ENCODE measurements at regions not wholly inside any gene's neighbourhood (a gene's known extent, or its start where the extent isn't known, plus 50 kb on each side); places are given as distances from the start of the nearest gene placed in this dataset.
"Not testable (repeated sequence)": the region's sequence is repeated elsewhere in the genome, so short reads cannot be mapped to it uniquely, and the experiment has no call there.

DNA sequence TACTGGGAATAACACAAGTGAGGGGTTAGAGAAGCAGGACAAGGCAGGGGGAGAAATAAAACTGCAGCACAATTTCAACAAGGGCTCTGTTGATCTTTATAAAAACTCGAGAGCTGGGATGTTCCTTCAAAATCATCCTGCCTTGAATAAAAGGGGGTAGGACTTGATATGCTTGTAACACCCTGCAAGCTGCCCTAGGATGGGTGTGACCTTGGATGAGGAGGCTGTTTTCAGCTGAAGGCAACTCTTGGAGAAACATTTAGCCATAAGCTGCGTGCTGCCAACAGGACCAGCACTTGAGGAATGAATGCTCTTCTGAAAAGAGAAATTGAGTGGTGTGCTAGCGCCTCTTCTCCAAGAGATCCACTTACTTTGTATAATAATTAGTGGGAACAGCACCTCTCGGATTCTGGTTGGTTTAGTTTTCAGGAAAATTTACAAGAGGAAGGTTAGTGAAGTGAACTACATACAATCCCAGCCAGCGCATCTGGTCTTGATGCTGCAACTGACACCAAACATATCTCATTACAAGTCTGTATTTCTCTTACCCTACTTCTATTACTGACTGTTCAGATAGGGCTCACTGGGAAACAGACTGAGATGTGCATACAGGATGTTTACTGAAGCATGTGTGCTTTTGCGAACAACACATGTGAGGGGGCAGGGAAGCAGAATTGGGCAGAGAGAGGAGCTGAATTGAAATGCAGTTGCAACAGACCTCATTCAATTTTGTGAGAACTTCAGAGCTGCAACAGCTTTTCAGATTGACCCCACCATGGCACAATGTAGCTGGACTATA lies 643.0 kb upstream of the GOLIM4 start:
- no peak for DNase-seq

DNA sequence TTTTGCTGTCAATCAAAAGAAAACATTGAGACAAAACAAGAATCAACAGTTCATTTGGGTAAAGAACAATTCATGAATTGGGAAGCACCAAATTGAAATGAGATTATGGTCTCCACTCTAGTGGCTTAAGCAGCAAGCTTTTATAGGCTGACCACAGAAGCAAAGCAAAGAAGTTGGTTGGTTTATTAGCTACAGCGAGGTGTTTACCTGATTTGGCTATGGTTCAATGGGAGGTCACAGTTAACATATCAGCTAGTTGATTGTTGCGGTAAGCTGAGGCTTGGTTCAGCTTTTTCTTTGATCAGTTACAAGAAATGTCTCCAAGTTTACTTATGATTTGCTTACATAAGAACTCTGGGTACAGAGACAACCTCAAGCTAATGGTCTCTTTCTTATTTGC lies 640.5 kb upstream of the GOLIM4 start:
- DNase-seq, result no peak

DNA sequence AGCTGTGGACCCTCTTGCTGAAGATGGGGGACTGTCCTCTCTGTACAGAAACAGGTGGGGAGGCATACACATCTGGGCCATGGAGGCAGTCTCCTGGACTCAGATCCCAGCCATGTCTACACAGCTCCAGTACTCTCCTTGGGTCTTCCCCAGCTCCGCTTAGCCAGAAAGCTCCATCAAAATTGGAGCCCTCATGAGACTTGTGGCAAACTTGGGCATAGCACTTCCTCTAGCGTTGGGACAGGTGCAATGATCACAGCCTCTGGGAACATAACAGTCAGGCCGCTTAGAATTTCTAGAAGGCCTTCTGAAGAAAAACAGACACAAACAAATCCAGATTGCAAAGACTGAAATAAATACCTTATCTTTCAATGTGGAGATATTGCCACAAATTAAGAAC lies 634.3 kb upstream of the GOLIM4 start:
- no peak for DNase-seq

DNA sequence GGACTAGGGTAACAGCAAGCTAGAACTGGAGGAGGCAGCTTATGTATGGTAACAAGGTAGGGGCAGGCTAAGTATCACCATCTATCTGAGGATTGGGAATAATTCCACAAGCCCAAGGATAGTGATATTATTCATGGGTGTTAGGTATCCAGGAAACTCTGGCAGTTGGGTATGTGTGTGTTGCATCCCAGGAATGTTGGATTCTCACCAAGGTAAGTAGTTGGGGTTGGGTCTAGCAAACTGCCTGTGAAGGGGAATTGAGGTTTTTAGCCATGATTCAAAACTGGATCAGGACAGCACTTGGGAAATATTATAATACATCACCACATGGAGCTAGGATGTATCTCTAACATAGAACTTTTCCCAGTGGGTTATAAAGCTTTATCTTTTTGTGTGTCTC lies 626.4 kb upstream of the GOLIM4 start:
- DNase-seq, result no peak

DNA sequence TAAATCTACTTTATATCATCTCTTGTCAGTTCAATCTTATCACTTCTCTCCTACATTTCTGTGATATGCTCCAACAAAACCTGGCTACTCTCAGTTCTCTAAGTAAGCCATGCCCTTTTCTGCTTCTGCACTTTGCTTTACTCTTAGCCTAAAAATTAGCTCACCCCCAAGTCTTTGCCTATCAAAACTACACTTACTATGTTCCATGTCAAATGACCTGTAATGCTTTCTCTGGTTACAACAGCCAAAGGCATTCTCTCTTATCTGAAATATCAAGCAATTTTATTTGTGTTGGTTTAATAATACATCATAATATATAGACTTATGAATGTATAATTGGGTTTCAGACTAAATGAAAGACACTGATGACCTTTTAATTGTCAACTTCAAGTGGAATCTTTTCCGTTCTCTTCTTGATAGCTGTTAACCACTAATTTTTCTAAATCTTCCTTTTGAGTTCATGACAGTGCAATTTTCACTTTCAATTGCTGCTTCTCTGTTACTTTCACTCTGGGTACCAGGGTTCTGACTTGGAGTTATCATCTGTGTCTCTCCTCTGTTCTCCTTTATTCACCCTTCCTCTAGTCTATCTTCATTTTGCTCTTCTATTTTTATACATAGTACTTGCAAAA lies 619.0 kb upstream of the GOLIM4 start:
- DNase-seq, result no peak

DNA sequence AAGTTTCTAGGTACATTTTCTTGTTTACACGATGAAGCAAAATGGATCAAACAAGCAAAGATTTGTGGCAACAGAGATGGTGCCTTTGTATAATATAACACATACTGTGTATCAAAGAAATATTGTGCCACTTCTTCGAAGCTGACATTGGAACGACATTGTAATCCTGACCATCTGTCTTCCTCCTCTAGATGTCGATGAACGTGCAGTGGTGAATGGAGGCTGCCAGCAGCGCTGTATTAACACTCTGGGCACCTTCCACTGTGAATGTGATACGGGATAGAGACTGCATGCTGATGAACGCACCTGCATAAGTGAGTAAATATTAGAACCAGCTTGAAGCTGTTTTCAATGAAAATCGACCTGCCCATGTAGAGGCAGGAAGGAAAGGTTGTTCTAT lies 613.3 kb upstream of the GOLIM4 start:
- DNase-seq, result no peak

DNA sequence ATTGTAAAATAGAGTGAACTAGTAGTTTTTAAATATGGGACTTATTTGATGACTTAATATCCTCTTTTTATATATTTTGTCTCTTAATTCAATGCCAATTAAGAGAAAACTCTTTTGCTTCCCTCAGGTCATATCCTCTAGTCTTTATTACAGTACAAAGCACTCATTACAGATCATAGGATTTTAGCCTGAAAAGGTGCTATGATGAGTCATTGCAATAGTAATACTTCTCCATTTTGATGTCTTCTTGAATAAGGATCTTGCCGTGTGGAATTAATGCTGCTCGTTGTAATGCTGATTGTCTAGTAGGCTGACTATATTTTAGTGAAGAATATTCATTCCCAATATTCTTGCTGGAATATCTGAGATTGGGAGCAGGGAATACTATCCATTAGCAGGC lies 612.2 kb upstream of the GOLIM4 start:
- DNase-seq, result no peak

DNA sequence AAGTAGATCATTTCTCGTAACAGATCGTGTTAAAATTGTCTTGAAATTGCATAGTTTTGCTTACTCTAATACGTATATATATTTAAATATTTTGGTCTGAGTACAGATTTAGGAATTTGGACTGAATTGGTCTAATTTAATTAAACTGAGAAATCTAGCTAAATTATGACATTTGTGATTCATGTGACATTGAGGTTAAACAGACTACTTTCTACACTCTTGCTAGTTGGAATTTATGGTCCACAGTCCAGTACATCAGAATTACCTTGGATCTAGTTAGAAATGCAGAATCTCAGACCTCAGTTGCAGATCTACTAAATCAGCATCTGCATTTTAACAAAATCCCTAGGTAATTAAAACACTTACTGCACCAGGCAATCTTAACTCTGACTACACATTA lies 609.7 kb upstream of the GOLIM4 start:
- DNase-seq, result no peak

DNA sequence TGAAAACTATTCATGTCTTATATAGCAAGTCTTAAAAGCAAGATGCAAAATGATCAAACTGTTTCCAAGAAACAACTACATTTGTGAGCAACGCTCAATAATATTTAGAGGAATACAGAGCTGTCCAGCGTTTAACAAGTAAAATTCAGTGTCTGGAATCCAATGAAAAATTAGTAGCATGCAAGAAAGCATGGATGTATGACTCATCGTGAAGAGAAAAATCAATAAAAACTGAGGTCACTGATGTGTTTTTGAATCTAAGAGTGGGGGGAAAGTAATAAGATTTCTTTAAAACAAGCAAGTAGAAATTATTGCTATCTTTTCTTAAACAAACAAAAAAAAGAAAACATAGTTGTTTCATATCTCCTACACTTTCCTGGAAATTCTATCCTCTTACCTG lies 600.3 kb upstream of the GOLIM4 start:
- DNase-seq, result no peak

DNA sequence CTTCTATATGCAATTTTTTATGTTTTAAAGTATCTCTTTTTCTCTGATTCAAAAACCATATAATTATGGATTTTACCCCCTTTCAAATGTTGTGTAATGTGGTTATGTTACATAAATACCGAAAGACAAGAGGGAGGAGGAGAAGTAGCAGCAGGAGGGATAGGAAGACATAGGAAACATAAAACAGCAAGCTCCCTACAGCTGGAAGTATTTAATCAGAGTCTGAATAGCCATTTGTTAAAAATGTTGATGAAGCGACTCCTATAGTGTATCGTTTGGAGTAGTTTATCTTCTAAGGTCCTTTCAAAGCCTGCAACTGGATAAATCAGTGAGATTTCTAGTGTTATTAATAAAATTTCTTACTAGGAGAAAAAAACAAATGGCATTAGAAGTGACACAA lies 598.1 kb upstream of the GOLIM4 start:
- no peak for DNase-seq

DNA sequence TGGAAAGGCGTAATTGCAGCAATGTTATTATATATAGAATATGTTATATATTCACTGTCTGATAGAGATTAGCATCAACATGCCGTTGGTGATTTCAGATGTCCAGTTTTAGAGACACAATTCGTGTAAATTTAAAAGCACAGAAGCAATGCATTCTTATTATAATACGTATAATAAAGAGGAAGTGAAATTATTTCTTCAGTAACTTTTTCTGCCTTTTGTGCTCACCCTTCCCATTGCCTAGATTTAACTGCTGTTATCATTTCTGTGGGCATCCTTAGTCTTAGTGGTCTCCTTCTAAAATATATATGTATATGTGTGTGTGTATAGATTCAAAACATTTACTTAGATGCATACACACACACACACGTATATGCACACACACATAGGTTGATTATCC lies 592.5 kb upstream of the GOLIM4 start:
- DNase-seq, result no peak

DNA sequence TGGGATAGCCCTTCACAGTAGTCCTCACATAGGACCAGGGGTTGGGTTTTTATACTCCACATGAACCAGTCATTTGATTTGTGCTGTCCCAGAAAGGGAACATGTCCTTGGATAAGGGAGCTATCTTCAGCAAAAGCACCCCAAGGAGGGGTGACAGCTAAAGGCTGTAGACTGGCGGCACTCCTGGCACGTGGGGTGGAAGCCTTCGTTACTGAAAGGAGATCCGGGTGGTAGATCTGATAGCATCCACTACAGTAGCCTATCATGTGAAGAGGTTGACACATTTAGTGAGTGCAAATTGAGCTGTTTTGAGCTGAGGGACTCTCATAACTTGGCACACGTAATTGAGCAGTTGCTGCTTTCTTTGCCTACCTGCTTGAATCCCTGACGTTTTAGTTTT lies 588.8 kb upstream of the GOLIM4 start:
- no peak for DNase-seq

DNA sequence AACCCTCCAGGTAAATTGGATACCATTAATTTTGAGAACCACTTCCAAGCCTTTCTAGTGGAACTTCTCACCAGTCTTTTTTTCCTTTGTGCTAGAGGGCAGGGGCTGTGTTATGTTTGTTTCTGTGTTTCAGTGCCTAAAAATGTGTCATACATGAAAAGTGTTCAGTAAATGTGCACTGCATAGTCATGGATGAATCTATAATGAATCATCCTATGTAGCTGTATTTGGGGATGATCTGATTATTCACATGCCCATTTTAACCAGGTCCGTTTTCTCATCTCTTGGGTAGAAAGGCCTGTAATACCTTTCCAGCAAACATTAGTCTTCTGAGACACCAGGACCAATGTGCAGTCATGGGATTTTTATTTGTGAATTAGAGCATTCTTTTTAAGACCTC lies 583.0 kb upstream of the GOLIM4 start:
- no peak for DNase-seq

DNA sequence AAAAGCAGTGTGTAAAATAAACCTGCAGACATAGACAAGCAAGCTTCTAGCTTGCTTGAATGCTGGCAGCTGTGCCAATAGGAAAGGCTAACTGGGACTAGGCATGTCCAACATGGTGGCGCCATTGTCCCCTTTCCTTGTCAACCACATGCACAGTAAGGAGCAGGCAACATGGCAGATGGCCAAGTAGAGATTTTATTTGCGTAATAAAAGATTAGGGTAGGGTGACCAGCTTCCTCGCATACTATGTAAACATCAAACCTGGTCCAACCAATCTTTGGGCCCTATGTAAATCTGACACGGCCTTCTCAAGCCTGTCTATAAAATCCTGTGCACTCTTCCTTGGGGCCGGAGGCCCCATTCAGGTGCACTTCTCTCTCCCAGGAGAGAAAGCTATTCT lies 575.4 kb upstream of the GOLIM4 start:
- DNase-seq, result no peak

DNA sequence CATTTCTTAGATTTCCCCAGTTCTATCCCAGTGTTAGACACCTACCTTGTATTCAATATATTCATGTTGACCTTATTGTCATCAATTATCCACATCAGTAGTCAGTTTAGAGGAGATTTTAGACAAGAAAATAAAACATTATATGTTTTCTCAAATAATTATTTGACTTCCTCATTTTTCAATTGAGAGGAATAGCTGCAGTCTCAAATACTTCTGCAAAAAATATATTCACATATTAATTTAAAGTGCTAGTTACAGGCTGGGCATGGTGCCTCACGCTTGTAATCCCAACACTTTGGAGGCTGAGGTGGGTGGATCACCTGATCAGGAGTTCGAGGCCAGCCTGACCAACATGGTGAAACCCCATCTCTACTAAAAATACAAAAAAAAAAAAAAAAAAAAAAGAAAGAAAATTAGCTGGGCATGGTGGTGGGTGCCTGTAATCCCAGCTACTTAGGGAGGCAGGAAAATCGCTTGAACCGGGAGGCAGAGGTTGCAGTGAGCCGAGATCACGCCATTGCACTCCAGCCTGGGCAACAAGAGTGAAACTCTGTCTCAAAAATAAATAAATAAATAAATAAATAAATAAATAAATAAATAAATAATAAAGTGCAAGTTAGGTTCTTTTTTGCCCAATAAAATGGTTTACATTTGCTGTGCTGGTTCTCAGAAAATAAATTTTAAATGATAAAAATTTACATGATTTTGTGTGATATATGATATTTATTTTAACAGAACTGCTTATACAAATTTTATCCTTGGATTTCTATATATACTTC lies 565.3 kb upstream of the GOLIM4 start:
- DNase-seq, result not testable (repeated sequence)

DNA sequence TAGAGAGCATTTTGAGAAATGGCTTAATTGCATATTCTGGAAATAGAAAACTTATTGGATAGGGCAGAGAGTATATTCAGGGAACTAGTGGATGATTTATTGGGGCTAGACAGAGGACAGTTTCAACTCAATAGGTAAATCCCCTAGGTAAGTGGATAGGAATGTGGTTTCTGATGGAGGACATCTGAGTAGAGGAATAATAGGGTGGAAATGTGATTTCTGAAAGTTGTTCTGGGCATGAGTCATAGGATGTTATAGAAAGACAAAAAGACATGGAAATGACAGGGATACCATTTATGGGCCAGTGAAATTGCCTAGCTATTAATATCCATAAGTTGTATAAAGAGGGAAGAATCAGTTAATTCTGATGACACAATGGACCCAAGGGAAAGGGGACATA lies 563.3 kb upstream of the GOLIM4 start:
- DNase-seq, result no peak

DNA sequence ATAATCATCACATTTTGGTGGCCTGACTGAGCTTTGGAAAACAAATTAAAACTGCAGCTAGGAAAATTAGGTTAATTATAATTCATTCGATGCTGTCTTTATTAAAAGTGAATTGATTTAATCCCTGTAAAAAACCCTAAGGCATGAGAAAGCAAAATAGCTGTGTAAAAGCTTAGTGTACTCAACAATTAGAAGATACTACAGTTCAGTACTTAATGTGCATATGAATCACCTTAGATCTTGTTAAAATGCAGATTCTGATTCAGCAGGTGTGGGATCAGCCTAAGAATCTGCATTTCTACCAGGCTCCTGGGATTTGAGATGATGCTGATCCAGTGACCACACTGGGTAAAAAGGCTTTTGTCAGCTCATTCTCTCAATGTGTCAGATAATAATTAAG lies 559.9 kb upstream of the GOLIM4 start:
- no peak for DNase-seq

DNA sequence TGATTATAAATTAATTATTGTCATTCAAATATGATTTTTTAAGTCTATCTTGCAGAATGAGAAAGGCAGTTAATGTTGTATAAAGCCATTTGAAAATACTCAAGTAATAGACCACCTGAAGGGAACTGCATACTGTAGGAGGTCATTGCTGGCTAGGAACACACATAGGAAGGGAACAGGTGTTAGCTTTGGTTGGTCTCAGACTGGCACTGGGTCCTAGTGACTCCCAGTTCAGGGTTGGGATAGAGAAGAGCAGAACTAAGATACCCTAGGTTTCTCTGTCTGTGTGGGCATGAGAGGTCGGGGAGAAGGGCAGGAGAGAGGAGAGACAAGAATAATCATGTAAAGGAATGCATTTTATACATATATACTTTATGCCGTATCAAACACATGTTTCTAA lies 559.0 kb upstream of the GOLIM4 start:
- no peak for DNase-seq

DNA sequence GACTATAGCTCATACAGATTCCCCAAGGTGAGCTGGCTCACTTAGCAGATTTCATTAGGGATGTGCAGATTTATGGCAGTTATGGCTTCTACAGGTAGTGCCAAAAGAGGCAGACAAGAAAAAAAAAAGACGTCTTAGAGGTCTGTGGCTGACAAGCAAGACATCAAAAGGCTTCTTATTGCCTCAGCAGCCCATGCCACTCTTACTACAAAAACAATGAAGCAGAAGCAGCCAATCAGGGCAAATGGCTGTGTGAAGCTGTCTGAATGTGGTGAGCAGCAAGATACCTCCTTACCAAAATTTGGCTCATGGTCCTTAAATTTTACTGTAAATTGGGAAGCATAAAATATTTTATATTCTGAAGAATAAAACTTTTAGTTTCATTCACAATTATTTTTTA lies 557.5 kb upstream of the GOLIM4 start:
- no peak for DNase-seq

DNA sequence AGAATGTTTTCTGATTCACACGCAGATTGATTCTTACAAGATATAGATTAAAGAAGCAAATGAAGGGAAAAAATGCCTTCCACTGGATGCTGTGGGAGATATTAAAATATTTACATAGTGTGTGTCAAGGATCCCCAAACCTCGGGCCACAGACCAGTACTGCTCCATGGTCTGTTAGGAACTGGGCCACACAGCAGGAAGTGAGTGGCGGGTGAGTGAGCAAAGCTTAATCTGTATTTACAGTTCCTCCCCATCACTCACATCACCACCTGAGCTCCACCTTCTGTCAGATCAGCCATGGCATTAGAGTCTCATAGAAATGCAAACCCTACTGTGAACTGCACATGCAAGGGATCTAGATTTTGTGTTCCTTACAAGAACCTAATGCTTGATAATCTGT lies 552.6 kb upstream of the GOLIM4 start:
- DNase-seq, result no peak

DNA sequence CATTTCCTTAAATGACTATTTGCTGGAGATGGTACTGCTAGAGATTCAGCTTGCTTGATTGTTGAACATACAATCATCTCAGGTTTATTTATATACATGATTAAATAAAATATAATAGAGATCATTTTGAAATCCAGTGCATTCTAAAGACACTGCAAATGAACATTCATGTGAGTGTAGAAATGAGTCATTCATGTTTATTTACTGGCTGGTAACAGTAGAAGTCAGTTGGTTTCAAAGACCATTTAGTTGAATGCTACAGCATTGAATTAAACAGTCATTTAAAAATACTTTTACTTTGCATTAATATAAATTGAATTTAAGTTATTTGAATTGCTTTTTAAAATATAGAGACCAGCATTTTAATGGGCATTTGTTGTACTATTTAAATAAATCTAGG lies 551.9 kb upstream of the GOLIM4 start:
- DNase-seq, result no peak

DNA sequence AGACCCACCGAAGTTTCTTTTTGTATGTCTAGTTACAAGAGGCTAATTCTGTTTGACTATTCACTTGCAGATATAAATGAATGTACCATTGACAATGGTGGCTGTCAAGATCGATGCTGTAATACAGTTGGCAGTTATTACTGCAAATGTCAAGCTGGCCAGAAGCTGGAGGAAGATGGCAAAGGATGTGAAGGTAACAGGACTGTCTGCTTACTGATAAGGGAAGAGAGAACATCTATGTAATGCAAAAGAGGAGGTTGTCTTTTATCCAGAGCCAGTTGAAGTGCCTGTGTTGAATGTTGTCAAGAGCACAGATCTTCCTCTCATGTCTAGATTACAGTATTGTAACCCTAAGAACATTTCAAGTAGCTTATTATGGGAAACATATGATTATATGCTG lies 549.5 kb upstream of the GOLIM4 start:
- no peak for DNase-seq

DNA sequence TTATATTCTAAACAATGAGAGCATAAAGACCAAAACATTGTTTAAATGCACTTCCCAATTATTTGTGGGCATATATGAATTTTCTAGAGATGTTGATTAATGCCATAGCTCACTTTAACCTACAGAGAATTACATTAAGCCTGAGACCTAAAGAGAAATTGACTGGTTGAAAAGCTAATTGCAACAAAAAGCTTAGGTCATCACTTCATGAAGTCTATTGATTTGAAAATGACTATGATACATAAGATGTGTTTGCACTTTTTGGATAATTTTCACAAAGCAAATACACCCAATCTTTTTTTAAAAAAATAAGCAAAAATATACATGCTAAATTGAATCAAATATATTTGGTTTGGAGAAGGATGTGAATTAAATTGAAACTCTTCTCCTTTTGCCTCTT lies 532.8 kb upstream of the GOLIM4 start:
- DNase-seq, result no peak

DNA sequence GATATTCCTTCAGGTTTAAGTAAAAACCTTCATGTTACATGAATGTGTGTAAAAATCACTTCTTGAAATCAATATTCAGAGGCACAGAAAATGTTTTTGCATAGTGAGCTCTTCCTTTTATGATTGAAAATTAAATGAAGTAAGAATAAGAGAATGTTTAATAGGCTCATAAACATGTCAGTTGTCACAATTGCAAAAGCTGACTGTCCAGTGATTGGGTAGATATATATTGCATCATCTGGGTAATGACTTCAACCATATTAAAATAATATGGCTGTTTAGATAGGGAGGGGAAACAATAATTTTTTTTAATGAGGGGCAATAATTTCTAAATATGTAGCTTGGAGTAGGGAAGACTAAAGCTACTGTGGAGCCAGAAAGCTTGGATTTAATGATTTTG lies 529.8 kb upstream of the GOLIM4 start:
- no peak for DNase-seq
